NCI-H524 (cell line): ENCODE measurements at regions not wholly inside any gene's neighbourhood (a gene's known extent, or its start where the extent isn't known, plus 50 kb on each side); places are given as distances from the start of the nearest gene placed in this dataset.
"Not testable (repeated sequence)": the region's sequence is repeated elsewhere in the genome, so short reads cannot be mapped to it uniquely, and the experiment has no call there.

Experiments
- DNase-seq, 2 experiments: peaks; one replicate each; lab custom pipeline; 2025; lab: John Stamatoyannopoulos, UW

DNA sequence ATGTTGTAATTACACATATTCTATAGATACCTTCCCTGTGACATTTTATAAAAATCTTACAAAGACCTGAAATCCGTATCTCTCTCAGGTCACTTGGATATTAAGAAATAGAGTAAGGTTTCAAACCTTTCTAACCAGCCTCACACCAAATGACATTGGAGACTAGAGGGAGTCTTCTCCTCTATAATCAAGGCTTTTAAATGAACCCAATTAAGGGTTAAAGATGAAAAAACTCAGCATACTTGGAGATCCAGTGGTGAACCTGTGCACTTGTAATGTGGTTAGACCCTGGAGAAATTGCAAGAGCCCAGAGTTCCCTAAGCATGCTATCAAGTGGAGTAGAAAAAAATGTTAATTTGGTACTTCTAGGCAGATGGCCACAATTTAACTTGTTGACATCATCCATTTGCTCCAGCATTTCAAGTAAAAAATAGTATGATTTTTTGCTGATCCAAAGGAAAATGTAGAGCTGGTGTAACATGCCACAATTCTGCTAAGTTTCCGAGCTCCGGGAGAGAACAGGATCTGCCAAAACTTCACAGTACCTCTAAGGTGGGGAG lies 554.1 kb upstream of the MIR17HG start:
- no peak for DNase-seq

DNA sequence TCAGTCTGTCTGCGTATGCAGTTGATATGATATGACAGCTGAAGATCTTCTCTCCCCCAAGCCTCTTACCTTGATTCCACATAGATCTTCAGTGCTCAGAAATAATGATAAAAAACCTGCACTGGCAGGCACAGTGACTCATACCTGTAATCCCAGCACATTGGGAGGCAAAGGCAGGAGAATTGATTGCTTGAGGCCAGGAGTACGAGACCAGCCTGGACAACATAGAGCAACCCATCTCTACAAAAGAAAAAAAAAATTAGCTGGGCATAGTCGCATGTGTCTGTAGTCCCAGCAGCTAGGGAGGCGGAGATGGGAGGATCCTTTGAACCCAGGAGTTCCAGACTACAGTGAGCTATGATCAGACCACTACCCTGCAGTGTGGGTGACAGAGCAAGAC lies 551.0 kb upstream of the MIR17HG start:
- DNase-seq = no peak

GRCh38 chr13:90797335-90797734 lies 550.2 kb upstream of the MIR17HG start:
- DNase-seq = no peak

DNA sequence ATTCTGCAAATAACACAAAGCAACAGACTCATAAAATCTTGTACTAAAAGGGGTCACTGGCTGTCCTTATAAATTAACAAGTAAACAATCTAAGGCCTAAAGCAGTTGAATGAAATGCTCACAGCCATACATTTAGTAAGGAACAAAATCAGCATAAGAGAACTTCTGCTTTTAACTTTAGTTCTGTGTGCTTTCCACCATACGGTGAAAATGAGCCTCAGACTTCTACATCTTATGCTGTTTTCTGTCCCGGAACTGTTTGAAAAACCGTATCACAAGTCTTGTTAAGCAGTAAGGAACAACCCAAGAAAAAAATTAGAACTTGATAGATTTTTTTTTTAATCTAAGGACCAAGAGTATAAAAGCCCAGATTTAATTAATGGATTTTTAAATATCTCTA lies 549.1 kb upstream of the MIR17HG start:
- no peak for DNase-seq

- DNase-seq = peak; percentile 73 to 89
Measured at GRCh38 chr13:90800082-90800746, 547.3 kb upstream of the MIR17HG start.

DNA sequence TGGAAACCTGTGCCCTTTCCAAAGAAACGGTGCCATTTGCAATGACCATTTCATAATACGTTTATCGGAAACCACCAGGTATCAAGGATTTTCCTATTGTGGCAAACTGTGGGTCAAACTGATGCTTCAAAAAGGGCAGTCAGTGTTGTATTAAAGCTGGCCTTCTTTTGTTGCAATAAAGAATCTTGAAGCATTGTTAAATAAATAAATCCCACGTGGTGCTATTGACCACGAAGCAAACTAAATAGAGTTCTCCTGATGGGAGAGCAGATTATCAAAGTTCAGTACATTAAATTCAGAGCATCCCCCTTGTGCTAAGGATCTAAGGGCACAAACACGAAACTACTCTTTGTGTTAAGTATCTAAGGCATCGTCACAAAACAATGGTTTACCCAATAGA lies 545.9 kb upstream of the MIR17HG start:
- DNase-seq = no peak

- DNase-seq = no peak
Measured at GRCh38 chr13:90803210-90803609, 544.3 kb upstream of the MIR17HG start.

DNA sequence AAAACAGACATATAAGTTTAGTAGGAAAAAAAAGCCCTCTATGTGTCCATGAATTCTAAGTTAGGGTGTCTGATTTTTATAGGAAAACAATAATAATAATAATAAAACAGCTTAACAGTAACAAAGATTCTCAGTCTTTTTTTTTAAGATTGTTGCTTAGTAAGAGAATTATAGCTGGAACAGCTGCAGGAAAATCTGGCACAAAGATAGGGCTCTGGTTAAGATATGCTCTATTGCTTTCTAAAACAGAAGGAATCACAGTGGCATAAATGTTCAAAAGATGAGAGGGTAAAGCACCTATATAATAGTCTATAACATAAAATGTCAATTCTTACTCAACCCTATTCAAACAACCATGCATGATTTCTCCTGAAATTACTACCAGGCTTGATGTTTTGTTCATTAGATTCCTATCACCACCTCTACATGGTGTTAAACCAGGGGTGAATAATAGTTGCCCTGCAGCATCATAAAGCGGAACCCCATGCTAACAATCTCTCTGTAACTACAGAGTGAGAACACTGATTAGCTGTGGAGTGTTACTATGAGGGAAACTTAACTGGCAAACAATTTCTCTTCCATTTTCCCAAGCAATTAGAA lies 541.4 kb upstream of the MIR17HG start:
- no peak for DNase-seq

GRCh38 chr13:90806892-90807291 lies 540.6 kb upstream of the MIR17HG start:
- no peak for DNase-seq

GRCh38 chr13:90808838-90809237 lies 538.6 kb upstream of the MIR17HG start:
- no peak for DNase-seq

DNA sequence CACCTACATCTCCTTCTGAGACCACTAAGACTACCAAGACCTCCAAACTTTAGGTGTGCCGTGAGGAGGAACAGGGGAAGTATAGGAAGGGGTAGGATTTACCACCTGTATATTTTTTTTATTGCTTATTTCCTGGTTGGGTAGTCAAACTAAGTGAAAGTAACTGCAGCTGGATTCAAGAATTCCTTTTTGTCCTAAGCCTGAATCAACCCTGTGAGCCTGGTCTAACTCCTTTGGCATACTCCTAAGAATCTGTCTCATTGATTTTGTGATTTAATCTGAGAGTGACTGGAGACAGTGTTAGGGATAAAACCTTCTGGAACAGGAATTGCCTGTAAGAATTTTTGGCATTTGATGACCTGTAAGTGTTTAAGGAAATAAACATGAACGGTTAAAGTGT lies 523.5 kb upstream of the MIR17HG start:
- peak in 1 of 2 experiments; percentile 4 for DNase-seq

- no peak for DNase-seq
Measured at GRCh38 chr13:90826688-90827087, 520.8 kb upstream of the MIR17HG start.

DNA sequence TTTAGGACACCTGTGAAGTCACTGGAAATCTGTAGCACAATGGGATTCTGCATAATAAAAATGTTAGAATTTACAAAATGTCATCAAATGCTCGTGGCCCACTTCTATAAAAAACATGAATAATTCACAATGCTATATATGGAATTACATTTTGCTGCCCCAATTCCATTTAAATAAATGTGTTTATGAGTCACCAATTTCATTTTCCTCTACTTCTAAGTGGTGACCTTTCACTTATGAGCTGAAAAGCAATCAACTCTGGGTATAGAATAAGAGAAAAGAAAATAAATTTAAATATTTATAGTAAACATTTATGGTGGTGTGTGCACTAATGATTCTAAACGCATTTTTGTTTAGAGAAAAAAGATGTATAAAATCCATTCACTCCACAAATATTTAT lies 516.7 kb upstream of the MIR17HG start:
- no peak for DNase-seq

DNA sequence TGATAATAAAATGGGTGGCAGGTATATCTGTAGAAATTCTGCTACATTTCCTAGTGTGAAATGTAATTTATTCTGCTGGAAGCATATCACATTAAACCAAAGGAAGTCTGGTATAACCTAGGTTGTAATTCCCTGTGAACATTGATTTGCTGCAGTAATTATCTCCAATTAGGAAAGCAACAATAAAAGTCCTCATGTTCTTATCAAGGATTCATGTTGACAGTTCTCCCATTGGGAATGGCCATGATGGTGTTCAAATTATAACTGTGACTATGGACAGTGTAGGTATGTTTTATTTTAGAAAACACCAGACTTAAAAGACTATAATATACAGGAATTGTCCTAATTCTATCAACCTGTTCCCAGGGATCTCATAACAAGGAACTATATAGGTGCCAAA lies 513.5 kb upstream of the MIR17HG start:
- no peak for DNase-seq

DNA sequence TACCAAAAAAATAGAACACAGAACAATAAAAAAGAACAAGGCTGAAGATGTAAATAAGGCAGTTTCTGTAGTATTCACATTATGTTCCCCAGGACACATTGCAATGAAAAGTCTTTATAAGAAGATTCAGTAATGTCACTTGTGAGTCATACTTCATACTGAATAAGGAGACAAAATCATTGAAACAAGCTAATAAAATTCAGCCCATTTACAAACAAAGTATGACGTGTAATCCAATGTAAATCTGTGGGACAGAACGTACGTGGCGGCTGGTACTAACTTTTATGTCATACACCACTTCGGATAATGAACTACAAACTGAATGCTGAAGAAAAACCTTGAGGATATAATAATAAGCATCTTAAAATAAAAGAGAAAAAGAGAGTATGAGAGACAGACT lies 512.8 kb upstream of the MIR17HG start:
- no peak for DNase-seq

GRCh38 chr13:90835826-90836225 lies 511.7 kb upstream of the MIR17HG start:
- DNase-seq = no peak

DNA sequence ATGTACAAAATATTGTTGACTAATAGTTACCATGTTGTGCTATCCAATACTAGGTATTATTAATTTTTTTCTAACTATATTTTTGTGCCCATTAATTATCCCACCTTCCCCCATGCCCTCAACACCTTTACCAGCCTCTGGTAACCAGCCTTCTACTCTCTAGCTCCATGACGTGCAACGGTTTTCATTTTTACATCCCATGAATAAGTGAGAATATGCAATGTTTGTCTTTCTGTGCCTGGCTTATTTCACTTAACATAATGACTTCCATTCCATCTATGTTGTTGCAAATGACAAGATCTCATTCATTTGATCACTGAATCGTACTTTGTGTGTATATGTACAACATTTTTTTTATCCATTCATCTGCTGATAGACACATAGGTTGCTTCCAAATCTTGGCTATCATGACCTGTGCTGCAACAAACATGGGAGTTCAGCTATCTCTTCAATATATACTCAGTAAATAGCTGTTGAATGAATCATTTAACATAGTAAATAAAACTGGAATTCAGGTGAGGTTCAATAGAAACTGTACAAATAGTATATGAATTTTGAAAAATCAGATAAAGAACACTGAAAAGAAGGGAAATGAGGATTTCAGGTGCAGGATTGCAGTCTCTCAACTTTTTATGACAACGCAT lies 509.0 kb upstream of the MIR17HG start:
- no peak for DNase-seq

GRCh38 chr13:90839061-90839460 lies 508.4 kb upstream of the MIR17HG start:
- DNase-seq = no peak

DNA sequence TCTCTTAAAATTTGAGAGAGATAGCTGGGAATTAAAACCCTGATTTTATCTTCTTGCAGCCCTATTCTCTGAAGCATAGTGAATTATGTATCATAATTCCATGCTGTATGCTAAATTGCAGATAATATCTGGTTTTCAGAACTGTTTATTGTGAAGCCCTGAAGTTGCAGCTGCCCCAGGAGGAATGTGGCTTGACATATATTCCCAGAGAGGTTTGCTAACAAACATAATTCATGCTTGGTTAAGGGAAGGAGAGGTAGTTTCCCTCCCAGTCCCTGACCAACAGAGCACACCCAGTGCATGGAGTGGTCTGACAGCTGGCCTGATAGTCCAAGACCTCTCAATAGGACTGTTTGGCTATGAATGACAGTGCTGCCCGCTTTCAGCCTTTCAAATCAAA lies 500.6 kb upstream of the MIR17HG start:
- no peak for DNase-seq

DNA sequence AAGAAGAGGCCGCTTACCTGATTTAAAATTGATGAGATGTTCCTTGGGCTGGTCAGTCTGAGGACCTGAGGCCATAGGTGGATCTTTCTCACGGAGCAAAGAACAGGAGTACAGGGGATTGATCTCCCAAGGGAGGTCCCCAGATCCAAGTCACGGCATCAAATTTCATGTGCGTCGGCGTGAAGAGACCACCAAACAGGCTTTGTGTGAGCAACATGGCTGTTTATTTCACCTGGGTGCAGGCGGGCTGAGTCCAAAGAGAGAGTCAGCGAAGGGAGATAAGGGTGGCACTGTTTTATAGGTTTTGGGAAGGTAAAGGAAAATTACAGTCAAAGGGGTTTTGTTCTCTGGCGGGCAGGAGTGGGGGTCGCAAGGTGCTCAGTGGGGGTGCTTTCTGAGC lies 493.8 kb upstream of the MIR17HG start:
- not testable (repeated sequence) for DNase-seq

- DNase-seq = no peak
Measured at GRCh38 chr13:90857921-90858320, 489.6 kb upstream of the MIR17HG start.

DNA sequence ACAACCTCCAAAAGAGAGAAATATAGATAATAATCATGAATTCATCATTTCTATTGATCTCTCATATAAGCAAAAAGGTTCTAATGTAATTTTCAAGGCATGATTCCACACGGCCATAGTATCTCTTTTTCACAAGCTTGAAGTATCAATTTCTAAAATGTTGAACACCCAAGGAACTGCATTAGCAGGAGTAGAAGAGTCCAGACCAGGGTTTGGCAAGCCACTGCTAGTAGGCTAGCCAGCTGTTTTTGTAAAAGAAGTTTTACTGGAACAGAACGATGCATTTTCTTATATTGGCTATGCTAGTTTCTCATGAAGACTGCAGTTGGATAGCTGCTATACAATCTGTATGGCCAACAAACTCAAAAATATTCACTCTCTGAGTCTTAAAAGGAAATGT lies 481.5 kb upstream of the MIR17HG start:
- no peak for DNase-seq

DNA sequence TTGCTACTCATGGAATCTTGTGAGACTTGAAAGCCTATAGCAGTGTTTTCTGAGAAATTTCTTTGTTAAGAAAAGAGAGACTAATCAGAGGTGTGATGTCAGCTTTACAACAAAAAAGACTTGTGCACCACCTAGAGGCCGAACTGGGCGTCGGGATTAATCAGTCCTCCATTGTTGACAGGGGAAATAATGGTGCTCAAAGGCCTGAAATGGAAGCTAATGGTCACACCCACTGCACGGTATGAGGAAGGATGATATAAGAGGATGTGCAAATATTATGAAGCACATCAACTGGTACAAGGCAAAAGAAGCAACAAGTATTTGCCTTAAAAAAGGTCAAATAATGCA lies 480.2 kb upstream of the MIR17HG start:
- DNase-seq = peak; percentile 75 to 80
